ENCODE measurements at regions not wholly inside any gene's neighbourhood (a gene's known extent, or its start where the extent isn't known, plus 50 kb on each side); places are given as distances from the start of the nearest gene placed in this dataset.

DNA sequence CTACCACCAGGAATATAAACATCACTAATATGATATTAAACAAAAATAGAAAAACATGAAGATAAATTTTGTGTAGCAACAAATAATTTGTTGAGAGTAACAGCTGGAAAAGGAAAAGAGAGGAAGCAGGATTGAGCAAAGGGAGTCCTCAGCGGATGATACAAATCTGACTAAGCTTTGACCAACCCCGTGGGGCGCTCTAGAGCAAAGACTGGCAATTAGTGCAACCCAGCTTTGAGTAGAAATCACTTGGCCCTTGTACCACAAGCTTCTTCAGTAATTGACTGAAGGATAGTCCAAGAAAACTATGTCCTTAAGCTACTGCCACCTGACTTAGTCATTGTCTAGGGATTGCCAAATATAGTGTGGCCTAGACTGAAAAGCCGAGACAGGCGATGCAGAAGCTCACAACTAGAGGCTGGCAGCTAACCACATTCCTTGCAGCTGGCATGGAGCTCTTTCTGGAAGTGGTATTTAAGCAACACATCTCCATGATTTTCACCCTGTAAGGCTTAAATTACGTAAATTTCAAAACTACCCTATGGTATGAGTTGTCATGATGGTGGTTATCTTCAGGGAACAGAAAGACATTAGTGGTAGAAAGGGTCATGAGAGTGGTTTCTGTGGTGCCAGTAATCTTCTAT, 396.0 kb downstream of the PDGFC start:
- H3K4me3 Mint-ChIP-seq = no peak overlapping the region
- H3K27me3 ChIP-seq (ENCODE audit: insufficient read depth) = no peaks in the 10 kb centered on the region
- H4K20me1 ChIP-seq (replicated peaks; ENCODE audit: insufficient read depth) = no peaks in the 10 kb centered on the region
- no peaks in the 10 kb centered on the region for H3F3A ChIP-seq (replicated peaks; ENCODE audit: low read depth)
- no peaks in the 10 kb centered on the region for H3K9me2 ChIP-seq (ENCODE audit: insufficient read depth)
- no peak overlapping the region for H3K4me3 ChIP-seq
- ATAC-seq (peak; percentile 66), DNase-seq (ENCODE audit: low spot score) (peak; percentile 65)
- H3K9me3 Mint-ChIP-seq = no peaks in the 10 kb centered on the region
- H3K27ac ChIP-seq (ENCODE audit: low read depth) = no peak overlapping the region
- H3K27me3 Mint-ChIP-seq (ENCODE audit: insufficient read depth, low read depth, poor library complexity) = no peaks in the 10 kb centered on the region
- H3K36me3 ChIP-seq (ENCODE audit: insufficient read depth) = no peaks in the 10 kb centered on the region
- H3K4me1 ChIP-seq (ENCODE audit: insufficient read depth) = no peaks in the 10 kb centered on the region
- H3K27ac Mint-ChIP-seq = no peak overlapping the region
- H3K4me2 ChIP-seq = no peak overlapping the region
- no peaks in the 10 kb centered on the region for H3K36me3 Mint-ChIP-seq (ENCODE audit: low read depth)
- H3K79me2 ChIP-seq (replicated peaks; ENCODE audit: insufficient read depth) = no peaks in the 10 kb centered on the region
- no peaks in the 10 kb centered on the region for H3K4me1 Mint-ChIP-seq
- TF ChIP-seq POLR2AphosphoS5 (IDR thresholded peaks at IDR 0.05; ENCODE audit: low read depth) (no peak), ZNF114 (CRISPR knock-in tag; IDR thresholded peaks at IDR 0.05) (no peak)
- TF ChIP-seq, protein P1, sequence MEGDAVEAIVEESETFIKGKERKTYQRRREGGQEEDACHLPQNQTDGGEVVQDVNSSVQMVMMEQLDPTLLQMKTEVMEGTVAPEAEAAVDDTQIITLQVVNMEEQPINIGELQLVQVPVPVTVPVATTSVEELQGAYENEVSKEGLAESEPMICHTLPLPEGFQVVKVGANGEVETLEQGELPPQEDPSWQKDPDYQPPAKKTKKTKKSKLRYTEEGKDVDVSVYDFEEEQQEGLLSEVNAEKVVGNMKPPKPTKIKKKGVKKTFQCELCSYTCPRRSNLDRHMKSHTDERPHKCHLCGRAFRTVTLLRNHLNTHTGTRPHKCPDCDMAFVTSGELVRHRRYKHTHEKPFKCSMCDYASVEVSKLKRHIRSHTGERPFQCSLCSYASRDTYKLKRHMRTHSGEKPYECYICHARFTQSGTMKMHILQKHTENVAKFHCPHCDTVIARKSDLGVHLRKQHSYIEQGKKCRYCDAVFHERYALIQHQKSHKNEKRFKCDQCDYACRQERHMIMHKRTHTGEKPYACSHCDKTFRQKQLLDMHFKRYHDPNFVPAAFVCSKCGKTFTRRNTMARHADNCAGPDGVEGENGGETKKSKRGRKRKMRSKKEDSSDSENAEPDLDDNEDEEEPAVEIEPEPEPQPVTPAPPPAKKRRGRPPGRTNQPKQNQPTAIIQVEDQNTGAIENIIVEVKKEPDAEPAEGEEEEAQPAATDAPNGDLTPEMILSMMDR (conservative IDR thresholded peaks at IDR 0.05; ENCODE audit: low read depth in 2 of 2) = peak; percentile 58 to 63
- TF ChIP-seq, protein P2, sequence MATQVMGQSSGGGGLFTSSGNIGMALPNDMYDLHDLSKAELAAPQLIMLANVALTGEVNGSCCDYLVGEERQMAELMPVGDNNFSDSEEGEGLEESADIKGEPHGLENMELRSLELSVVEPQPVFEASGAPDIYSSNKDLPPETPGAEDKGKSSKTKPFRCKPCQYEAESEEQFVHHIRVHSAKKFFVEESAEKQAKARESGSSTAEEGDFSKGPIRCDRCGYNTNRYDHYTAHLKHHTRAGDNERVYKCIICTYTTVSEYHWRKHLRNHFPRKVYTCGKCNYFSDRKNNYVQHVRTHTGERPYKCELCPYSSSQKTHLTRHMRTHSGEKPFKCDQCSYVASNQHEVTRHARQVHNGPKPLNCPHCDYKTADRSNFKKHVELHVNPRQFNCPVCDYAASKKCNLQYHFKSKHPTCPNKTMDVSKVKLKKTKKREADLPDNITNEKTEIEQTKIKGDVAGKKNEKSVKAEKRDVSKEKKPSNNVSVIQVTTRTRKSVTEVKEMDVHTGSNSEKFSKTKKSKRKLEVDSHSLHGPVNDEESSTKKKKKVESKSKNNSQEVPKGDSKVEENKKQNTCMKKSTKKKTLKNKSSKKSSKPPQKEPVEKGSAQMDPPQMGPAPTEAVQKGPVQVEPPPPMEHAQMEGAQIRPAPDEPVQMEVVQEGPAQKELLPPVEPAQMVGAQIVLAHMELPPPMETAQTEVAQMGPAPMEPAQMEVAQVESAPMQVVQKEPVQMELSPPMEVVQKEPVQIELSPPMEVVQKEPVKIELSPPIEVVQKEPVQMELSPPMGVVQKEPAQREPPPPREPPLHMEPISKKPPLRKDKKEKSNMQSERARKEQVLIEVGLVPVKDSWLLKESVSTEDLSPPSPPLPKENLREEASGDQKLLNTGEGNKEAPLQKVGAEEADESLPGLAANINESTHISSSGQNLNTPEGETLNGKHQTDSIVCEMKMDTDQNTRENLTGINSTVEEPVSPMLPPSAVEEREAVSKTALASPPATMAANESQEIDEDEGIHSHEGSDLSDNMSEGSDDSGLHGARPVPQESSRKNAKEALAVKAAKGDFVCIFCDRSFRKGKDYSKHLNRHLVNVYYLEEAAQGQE (IDR thresholded peaks at IDR 0.05; ENCODE audit: unreplicated experiment) = no peak
- peak overlapping the region; percentile 54; the same call in 1 of the 2 replicates for H2AFZ ChIP-seq

DNA sequence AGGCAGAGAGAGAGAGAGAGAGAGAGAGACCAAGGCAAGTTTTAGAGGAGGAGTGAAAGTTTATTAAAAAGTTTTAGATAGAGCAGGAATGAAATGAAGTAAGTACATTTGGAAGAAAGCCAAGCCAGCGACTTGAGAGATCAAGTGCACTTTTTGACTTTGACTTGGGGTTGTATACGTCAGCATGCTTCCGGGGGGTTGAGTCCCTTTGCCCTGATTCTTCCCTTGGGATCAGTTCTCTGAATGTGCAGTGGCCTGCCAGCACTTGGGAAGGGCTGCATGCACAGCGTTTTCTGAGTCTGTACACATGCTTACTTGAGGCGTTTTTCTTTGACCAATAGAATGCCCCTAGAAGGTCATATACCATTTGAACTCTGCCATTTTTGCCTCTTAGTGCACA, 400.5 kb downstream of the PDGFC start:
- ATAC-seq (no peak), DNase-seq (ENCODE audit: low spot score) (no peak)
- Mint-ChIP-seq H3K27me3 (ENCODE audit: insufficient read depth, low read depth, poor library complexity) (no peaks in the 10 kb centered on the region), H3K4me3 (no peak overlapping the region), H3K4me1 (peaks cover 10% of the 10 kb centered on the region), H3K9me3 (no peaks in the 10 kb centered on the region), H3K36me3 (ENCODE audit: low read depth) (no peaks in the 10 kb centered on the region), H3K27ac (no peak overlapping the region)
- Histone ChIP-seq H3K27ac (ENCODE audit: low read depth) (no peak overlapping the region), H3K27me3 (ENCODE audit: insufficient read depth) (no peaks in the 10 kb centered on the region), H2AFZ (no peak overlapping the region), H4K20me1 (replicated peaks; ENCODE audit: insufficient read depth) (no peaks in the 10 kb centered on the region), H3K9me2 (ENCODE audit: insufficient read depth) (0 out of 2 replicates have a peak, but pooled peaks cover 3% of the 10 kb centered on the region), H3K79me2 (replicated peaks; ENCODE audit: insufficient read depth) (no peaks in the 10 kb centered on the region), H3K36me3 (ENCODE audit: insufficient read depth) (no peaks in the 10 kb centered on the region), H3K4me1 (ENCODE audit: insufficient read depth) (peaks cover 7% of the 10 kb centered on the region), H3F3A (replicated peaks; ENCODE audit: low read depth) (no peaks in the 10 kb centered on the region), H3K4me3 (no peak overlapping the region), H3K4me2 (no peak overlapping the region)
- TF ChIP-seq NANOG (IDR thresholded peaks at IDR 0.05; ENCODE audit: borderline replicate concordance) (no peak), EZH2 (IDR thresholded peaks at IDR 0.05; ENCODE audit: low read depth, unreplicated experiment) (no peak), JUNB (IDR thresholded peaks at IDR 0.05; ENCODE audit: unreplicated experiment) (no peak), ZNF331 (CRISPR knock-in tag; IDR thresholded peaks at IDR 0.05; ENCODE audit: low read depth) (no peak), CREB1 (CRISPR knock-in tag; IDR thresholded peaks at IDR 0.05; ENCODE audit: low read depth) (no peak), STAT1 (IDR thresholded peaks at IDR 0.05; ENCODE audit: unreplicated experiment) (no peak), ETS1 (IDR thresholded peaks at IDR 0.05) (no peak)
- TF ChIP-seq, protein P2 (IDR thresholded peaks at IDR 0.05; ENCODE audit: unreplicated experiment) = no peak
- TF ChIP-seq, protein P1 (conservative IDR thresholded peaks at IDR 0.05; ENCODE audit: low read depth in 2 of 2) = no peak

All from GM23338 (cell line).